ENCODE measurements at regions not wholly inside any gene's neighbourhood (a gene's known extent, or its start where the extent isn't known, plus 50 kb on each side); places are given as distances from the start of the nearest gene placed in this dataset.
A peak's percentile ranks its signal among the peaks of the same experiment; 100 is the strongest.

DNA sequence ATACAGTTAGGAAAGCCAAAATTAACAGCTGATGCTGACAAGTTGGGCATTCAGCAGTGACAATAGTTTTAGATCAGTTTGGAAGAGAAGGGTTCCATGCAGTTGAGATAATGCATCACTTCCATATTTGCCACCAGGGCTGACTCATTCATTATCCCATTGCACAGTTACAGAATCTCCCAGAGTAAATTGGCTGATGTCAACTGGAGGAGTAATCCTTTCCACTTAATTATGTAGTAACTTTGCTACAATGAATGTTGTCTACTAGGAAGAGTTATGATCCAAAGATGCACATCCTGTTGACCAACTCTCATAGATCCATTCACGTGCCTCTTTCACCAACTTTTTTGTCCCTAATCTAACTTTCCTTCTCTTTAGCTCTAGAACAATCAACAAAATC, 123.3 kb upstream of the LUZP2 start:
- no peak overlapping the region for H3K4me3 ChIP-seq (ENCODE audit: low read depth, low read length)
- TF ChIP-seq, protein P1, sequence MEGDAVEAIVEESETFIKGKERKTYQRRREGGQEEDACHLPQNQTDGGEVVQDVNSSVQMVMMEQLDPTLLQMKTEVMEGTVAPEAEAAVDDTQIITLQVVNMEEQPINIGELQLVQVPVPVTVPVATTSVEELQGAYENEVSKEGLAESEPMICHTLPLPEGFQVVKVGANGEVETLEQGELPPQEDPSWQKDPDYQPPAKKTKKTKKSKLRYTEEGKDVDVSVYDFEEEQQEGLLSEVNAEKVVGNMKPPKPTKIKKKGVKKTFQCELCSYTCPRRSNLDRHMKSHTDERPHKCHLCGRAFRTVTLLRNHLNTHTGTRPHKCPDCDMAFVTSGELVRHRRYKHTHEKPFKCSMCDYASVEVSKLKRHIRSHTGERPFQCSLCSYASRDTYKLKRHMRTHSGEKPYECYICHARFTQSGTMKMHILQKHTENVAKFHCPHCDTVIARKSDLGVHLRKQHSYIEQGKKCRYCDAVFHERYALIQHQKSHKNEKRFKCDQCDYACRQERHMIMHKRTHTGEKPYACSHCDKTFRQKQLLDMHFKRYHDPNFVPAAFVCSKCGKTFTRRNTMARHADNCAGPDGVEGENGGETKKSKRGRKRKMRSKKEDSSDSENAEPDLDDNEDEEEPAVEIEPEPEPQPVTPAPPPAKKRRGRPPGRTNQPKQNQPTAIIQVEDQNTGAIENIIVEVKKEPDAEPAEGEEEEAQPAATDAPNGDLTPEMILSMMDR (IDR thresholded peaks at IDR 0.05; ENCODE audit: insufficient read depth, low read depth, low read length, missing control alignments): no peak
- no peak for DNase-seq (ENCODE audit: low read depth)

DNA sequence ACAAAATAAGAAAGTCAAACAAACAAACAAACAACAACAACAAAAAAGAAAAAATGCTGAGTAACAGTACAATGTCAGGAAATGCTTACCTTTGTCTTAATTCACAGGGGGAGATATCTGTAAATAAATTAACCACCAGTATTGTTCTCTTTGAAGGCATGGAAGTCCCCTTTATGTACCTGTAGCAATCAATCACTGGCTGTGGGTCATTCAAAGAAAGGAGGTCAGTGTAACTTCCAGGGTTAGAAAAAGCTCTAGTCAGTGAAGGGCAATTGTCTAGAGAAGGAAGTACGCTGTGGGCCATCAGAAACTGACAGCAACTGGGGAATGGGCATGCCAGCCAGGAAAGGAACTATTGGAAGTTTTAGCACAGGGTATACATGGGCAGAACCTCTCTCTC, 121.5 kb upstream of the LUZP2 start:
- TF ChIP-seq, protein P1 (IDR thresholded peaks at IDR 0.05; ENCODE audit: insufficient read depth, low read depth, low read length, missing control alignments): no peak
- no peak overlapping the region for H3K4me3 ChIP-seq (ENCODE audit: low read depth, low read length)

DNA sequence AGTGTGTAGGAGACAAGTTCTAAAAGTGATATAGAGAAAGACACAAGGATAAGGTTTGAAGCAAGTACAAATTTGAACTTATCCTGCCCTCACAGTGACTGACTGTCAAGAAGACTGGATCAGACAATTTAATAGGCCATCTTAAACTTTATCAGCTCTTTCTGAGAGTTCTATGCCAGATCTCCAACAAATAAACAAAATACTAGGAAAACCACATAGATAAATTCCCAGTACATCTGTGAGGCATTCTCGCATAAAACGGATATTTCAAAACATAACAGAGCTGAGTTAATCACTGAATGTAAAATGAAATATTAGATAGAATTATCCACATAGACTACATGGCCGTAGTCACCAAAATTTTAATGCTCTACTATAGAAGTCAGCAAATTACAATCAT, 120.9 kb upstream of the LUZP2 start:
- no peak for DNase-seq (ENCODE audit: low read depth)
- TF ChIP-seq, protein P1 (IDR thresholded peaks at IDR 0.05; ENCODE audit: insufficient read depth, low read depth, low read length, missing control alignments): no peak
- H3K4me3 ChIP-seq (ENCODE audit: low read depth, low read length): no peak overlapping the region

More for the DNA sequence above, 121.5 kb upstream of the LUZP2 start:
- DNase-seq (ENCODE audit: low read depth): no peak

DNA sequence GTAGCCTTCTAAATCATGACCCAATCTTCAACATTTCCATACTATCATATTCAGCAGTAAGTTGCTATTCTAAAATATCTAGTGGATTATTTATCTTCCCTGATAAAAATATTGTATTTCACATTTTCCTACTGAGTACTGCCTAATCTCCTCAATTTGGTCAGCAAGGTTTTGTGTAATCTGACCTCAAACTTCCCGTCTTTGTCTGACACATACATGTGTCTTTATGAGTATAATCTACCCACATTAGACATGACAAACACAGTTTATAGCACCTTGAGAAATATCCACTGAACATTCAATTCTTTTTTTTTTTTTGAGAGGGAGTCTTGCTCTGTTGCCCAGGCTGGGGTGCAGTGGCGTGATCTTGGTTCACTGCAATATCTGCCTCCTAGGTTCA, 113.7 kb upstream of the LUZP2 start:
- DNase-seq (ENCODE audit: low read depth): no peak
- TF ChIP-seq, protein P1 (IDR thresholded peaks at IDR 0.05; ENCODE audit: insufficient read depth, low read depth, low read length, missing control alignments): no peak
- no peak overlapping the region for H3K4me3 ChIP-seq (ENCODE audit: low read depth, low read length)

DNA sequence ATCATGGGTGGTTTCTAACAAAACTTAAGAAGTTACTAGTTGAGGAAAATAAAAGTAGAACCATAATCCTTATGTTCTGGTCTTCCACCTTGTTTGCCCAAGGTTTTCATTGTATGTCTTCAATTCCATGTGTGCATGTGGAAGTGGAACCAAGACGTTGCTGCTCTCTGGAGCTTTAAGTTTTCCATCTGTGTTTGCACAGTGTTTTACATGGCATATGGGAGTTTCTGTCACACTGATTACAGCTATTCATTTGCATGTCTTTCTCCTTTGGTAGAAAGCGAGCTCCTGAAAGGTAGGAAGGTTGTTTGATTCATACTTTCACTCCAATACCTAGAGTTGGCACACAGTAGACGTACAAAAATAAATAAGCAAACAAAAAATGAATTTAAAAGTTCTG, 112.6 kb upstream of the LUZP2 start:
- no peak overlapping the region for H3K4me3 ChIP-seq (ENCODE audit: low read depth, low read length)
- TF ChIP-seq, protein P1 (IDR thresholded peaks at IDR 0.05; ENCODE audit: insufficient read depth, low read depth, low read length, missing control alignments): no peak
- DNase-seq (ENCODE audit: low read depth): no peak

DNA sequence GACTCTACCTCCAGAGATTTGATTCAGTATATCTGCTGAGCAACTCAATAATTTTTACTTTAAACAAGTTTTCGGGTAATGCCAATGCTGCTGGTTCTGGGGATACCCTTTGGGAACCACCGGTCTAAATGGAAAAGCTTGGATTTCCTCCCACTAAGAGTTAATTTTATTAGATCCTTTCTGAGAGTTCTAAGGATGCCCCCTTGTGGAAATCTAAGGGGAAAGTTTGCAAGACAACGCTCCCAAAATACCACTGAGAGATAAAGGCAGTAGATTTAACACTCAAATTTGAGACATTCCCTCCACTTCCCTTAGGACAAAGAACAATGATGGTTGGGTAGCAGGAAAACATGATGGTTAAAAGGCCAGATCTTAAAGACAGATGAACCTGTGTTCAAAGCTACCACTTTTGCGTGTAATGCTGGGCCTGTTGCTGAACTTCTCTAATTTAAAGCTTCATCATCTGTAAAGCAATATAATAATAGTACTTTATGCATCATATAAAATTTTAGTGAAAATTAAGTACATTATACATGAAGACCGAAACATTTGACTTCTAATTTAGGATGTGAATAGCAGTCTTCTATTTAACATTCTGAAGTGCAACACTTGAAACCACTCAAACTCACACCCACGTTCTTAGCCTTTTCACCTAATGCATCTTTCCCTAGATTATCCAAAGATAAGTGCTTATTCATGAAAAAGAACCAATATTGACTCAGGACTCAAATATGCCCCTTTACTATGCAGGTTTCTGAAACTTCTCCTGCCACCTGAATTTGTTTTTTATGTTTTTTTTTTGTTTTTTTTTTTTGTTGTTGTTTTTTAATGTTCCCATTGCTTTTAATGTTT, 110.1 kb upstream of the LUZP2 start:
- H3K4me3 ChIP-seq (ENCODE audit: low read depth, low read length): no peak overlapping the region
- TF ChIP-seq, protein P1 (IDR thresholded peaks at IDR 0.05; ENCODE audit: insufficient read depth, low read depth, low read length, missing control alignments): no peak
- DNase-seq (ENCODE audit: low read depth): peak; percentile 0

DNA sequence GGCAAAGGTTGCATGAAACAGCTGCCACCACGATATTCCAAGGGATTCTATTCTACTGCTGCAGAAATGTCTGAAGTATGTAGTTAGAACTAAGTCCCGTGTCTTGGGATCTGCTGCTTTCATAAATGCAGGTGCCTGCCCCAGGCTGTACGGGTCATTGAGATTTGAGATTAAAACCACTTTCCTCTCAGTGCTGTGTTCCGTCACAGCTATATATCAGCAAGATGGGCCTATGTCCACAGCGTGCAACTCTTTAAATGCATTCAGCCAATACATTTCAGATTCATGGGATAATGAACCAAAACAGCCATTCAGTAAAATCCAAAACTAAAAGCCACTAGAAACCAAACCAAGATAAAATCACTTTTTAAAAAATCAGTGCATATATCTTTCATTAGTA, 107.3 kb upstream of the LUZP2 start:
- H3K4me3 ChIP-seq (ENCODE audit: low read depth, low read length): no peak overlapping the region
- no peak for DNase-seq (ENCODE audit: low read depth)
- TF ChIP-seq, protein P1 (IDR thresholded peaks at IDR 0.05; ENCODE audit: insufficient read depth, low read depth, low read length, missing control alignments): no peak

Measured in GM12865 (cell line).